ENCODE measurements at regions not wholly inside any gene's neighbourhood (a gene's known extent, or its start where the extent isn't known, plus 50 kb on each side); places are given as distances from the start of the nearest gene placed in this dataset.

- no peak overlapping the region for H3K27ac Mint-ChIP-seq (ENCODE audit: unreplicated experiment)
- no peaks in the 10 kb centered on the region for H3K9me3 Mint-ChIP-seq (ENCODE audit: unreplicated experiment)
- DNase-seq (ENCODE audit: low spot score): no peak
- TF ChIP-seq CTCF (IDR thresholded peaks at IDR 0.05; ENCODE audit: unreplicated experiment): no peak
- H3K4me3 Mint-ChIP-seq (ENCODE audit: unreplicated experiment): no peak overlapping the region
- peaks cover 1% of the 10 kb centered on the region for H3K27me3 Mint-ChIP-seq (ENCODE audit: unreplicated experiment)
- H3K4me1 Mint-ChIP-seq (ENCODE audit: unreplicated experiment): no peaks in the 10 kb centered on the region
- H3K36me3 Mint-ChIP-seq (ENCODE audit: low read depth, unreplicated experiment): no peaks in the 10 kb centered on the region
These were observed 310.0 kb downstream of the ADAMTS20 start for GRCh38 chr12:43241986-43242385.

- H3K4me3 Mint-ChIP-seq (ENCODE audit: unreplicated experiment): no peak overlapping the region
- H3K27ac Mint-ChIP-seq (ENCODE audit: unreplicated experiment): no peak overlapping the region
- no peaks in the 10 kb centered on the region for H3K9me3 Mint-ChIP-seq (ENCODE audit: unreplicated experiment)
- H3K36me3 Mint-ChIP-seq (ENCODE audit: low read depth, unreplicated experiment): no peaks in the 10 kb centered on the region
- no peak for TF ChIP-seq CTCF (IDR thresholded peaks at IDR 0.05; ENCODE audit: unreplicated experiment)
- no peaks in the 10 kb centered on the region for H3K4me1 Mint-ChIP-seq (ENCODE audit: unreplicated experiment)
- DNase-seq (ENCODE audit: low spot score): no peak
- peaks cover 1% of the 10 kb centered on the region for H3K27me3 Mint-ChIP-seq (ENCODE audit: unreplicated experiment)
These were observed 313.7 kb downstream of the ADAMTS20 start for GRCh38 chr12:43238281-43238680.

GRCh38 chr12:43237238-43237879, 314.6 kb downstream of the ADAMTS20 start:
- H3K27me3 Mint-ChIP-seq (ENCODE audit: unreplicated experiment): peaks cover 1% of the 10 kb centered on the region
- no peak overlapping the region for H3K27ac Mint-ChIP-seq (ENCODE audit: unreplicated experiment)
- no peak overlapping the region for H3K4me3 Mint-ChIP-seq (ENCODE audit: unreplicated experiment)
- no peaks in the 10 kb centered on the region for H3K4me1 Mint-ChIP-seq (ENCODE audit: unreplicated experiment)
- no peaks in the 10 kb centered on the region for H3K9me3 Mint-ChIP-seq (ENCODE audit: unreplicated experiment)
- TF ChIP-seq CTCF (IDR thresholded peaks at IDR 0.05; ENCODE audit: unreplicated experiment): no peak
- no peak for DNase-seq (ENCODE audit: low spot score)
- H3K36me3 Mint-ChIP-seq (ENCODE audit: low read depth, unreplicated experiment): no peaks in the 10 kb centered on the region

GRCh38 chr12:43235721-43236120, 316.3 kb downstream of the ADAMTS20 start:
- Mint-ChIP-seq H3K27ac (ENCODE audit: unreplicated experiment) (no peak overlapping the region), H3K9me3 (ENCODE audit: unreplicated experiment) (no peaks in the 10 kb centered on the region), H3K36me3 (ENCODE audit: low read depth, unreplicated experiment) (no peaks in the 10 kb centered on the region), H3K4me1 (ENCODE audit: unreplicated experiment) (no peaks in the 10 kb centered on the region), H3K4me3 (ENCODE audit: unreplicated experiment) (no peak overlapping the region), H3K27me3 (ENCODE audit: unreplicated experiment) (peaks cover 1% of the 10 kb centered on the region)
- no peak for DNase-seq (ENCODE audit: low spot score)
- no peak for TF ChIP-seq CTCF (IDR thresholded peaks at IDR 0.05; ENCODE audit: unreplicated experiment)

- H3K36me3 Mint-ChIP-seq (ENCODE audit: low read depth, unreplicated experiment): no peaks in the 10 kb centered on the region
- H3K27ac Mint-ChIP-seq (ENCODE audit: unreplicated experiment): no peak overlapping the region
- no peak for DNase-seq (ENCODE audit: low spot score)
- H3K4me3 Mint-ChIP-seq (ENCODE audit: unreplicated experiment): no peak overlapping the region
- H3K27me3 Mint-ChIP-seq (ENCODE audit: unreplicated experiment): no peaks in the 10 kb centered on the region
- no peak for TF ChIP-seq CTCF (IDR thresholded peaks at IDR 0.05; ENCODE audit: unreplicated experiment)
- no peaks in the 10 kb centered on the region for H3K4me1 Mint-ChIP-seq (ENCODE audit: unreplicated experiment)
- no peaks in the 10 kb centered on the region for H3K9me3 Mint-ChIP-seq (ENCODE audit: unreplicated experiment)
These were observed 318.1 kb downstream of the ADAMTS20 start for GRCh38 chr12:43233861-43234260.

Measured in endothelial cell (in vitro differentiated cells).